HEK293 (cell line): ENCODE measurements at regions not wholly inside any gene's neighbourhood (a gene's known extent, or its start where the extent isn't known, plus 50 kb on each side); places are given as distances from the start of the nearest gene placed in this dataset.
"Not testable (repeated sequence)": the region's sequence is repeated elsewhere in the genome, so short reads cannot be mapped to it uniquely, and the experiment has no call there.

Experiments
- ATF2 ChIP-seq: fragments of 450-650 bp; formaldehyde crosslinking; IDR thresholded peaks from 2 replicates; pipeline ENCODE4 v1.5.1; 2016; ENCODE audit warnings: missing biosample characterization, missing genetic modification characterization, low read depth
- CTCF ChIP-seq: fragments of 450-650 bp; formaldehyde crosslinking; IDR thresholded peaks from 2 replicates; pipeline ENCODE4 v1.5.1; 2016; ENCODE audit warnings: missing biosample characterization, missing genetic modification characterization
- GLIS1 ChIP-seq: fragments of 450-650 bp; formaldehyde crosslinking; IDR thresholded peaks from 2 replicates; pipeline ENCODE4 v1.5.1; 2016; ENCODE audit warnings: missing biosample characterization, missing genetic modification characterization
- ZNF10 ChIP-seq: fragments of 450-650 bp; formaldehyde crosslinking; IDR thresholded peaks from 2 replicates; pipeline ENCODE4 v1.5.1; 2017; ENCODE audit warnings: missing biosample characterization, missing genetic modification characterization
- ZNF18 ChIP-seq: fragments of 450-650 bp; formaldehyde crosslinking; IDR thresholded peaks from 2 replicates; pipeline ENCODE4 v1.5.1; 2016; ENCODE audit warnings: missing biosample characterization, missing genetic modification characterization
- ZNF274 ChIP-seq, 2 experiments: fragments of 200-500 bp in 1 of 2; fragments of 450-650 bp in 1 of 2; sonication (Bioruptor generic) in 1 of 2; formaldehyde crosslinking in 1 of 2; IDR thresholded peaks; 2 replicates each; pipeline versions ENCODE4 v1.5.1 to v1.6.1; 2014 to 2016; ENCODE audit warnings: borderline replicate concordance in 1 of 2, inconsistent platforms in 1 of 2, low read length in 1 of 2, missing biosample characterization in 1 of 2, missing genetic modification characterization in 1 of 2
- ZNF398 ChIP-seq: fragments of 450-650 bp; formaldehyde crosslinking; IDR thresholded peaks from 2 replicates; pipeline ENCODE4 v1.5.1; 2017; ENCODE audit warnings: missing biosample characterization, missing genetic modification characterization
- ZNF560 ChIP-seq: fragments of 450-650 bp; formaldehyde crosslinking; IDR thresholded peaks from 2 replicates; pipeline ENCODE4 v1.5.1; 2017; ENCODE audit warnings: missing biosample characterization, missing genetic modification characterization, borderline replicate concordance
- ZNF785 ChIP-seq: fragments of 450-650 bp; formaldehyde crosslinking; IDR thresholded peaks from 2 replicates; pipeline ENCODE4 v1.5.1; 2016; ENCODE audit warnings: missing biosample characterization, missing genetic modification characterization

- TF ChIP-seq CTCF; ATF2 (tag by site-specific recombination); GLIS1 (tag by site-specific recombination); ZNF274 (IDR thresholded peaks at IDR 0.05; ENCODE audit: low read length); ZNF274 (tag by site-specific recombination; IDR thresholded peaks at IDR 0.05; ENCODE audit: borderline replicate concordance); ZNF785 (tag by site-specific recombination); ZNF18 (tag by site-specific recombination); ZNF560 (tag by site-specific recombination); ZNF398 (tag by site-specific recombination); ZNF10 (tag by site-specific recombination): not testable (repeated sequence)
Measured at GRCh38 chr22:11053403-11054344, 4474.3 kb upstream of the OR11H1 start.
